Thoracic aorta (tissue), 2 donors: ENCODE measurements at regions not wholly inside any gene's neighbourhood (a gene's known extent, or its start where the extent isn't known, plus 50 kb on each side); places are given as distances from the start of the nearest gene placed in this dataset.
"Not testable (repeated sequence)": the region's sequence is repeated elsewhere in the genome, so short reads cannot be mapped to it uniquely, and the experiment has no call there.

Experiments
- ATAC-seq: fragments of 150-250 bp; one replicate; pipeline ENCODE4 v1.8.0; 2017; ENCODE audit warnings: low read depth; ENCODE audit not compliant: insufficient number of reproducible peaks, low FRiP score
- DNase-seq: peaks from one replicate; pipeline ENCODE4 v3.0.0-alpha.2; 2020; ENCODE audit warnings: low spot score
- H3K27ac ChIP-seq, 2 donors: fragments of 200-600 bp; sonication (generic); 1 replicate in 1 of 2; 2 replicates in 1 of 2; pipeline ENCODE4 v1.5.1; 2016; ENCODE audit warnings: mild to moderate bottlenecking in 2 of 2, moderate library complexity in 2 of 2
- H3K27me3 ChIP-seq: fragments of 200-600 bp; sonication (generic); replicated peaks from 2 replicates; pipeline ENCODE4 v1.6.0; 2016; ENCODE audit warnings: mild to moderate bottlenecking; ENCODE audit not compliant: insufficient read depth
- H3K36me3 ChIP-seq: fragments of 200-600 bp; sonication (generic); one replicate; pipeline ENCODE4 v1.5.1; 2016
- H3K4me1 ChIP-seq, 2 donors: fragments of 200-600 bp; sonication (generic); 1 replicate in 1 of 2; 2 replicates in 1 of 2; pipeline versions ENCODE4 v1.5.1 to v1.6.0; 2016; ENCODE audit warnings: low read depth in 2 of 2, mild to moderate bottlenecking in 1 of 2; ENCODE audit not compliant: control insufficient read depth in 1 of 2
- H3K4me3 ChIP-seq: fragments of 200-600 bp; sonication (generic); 2 replicates; pipeline ENCODE4 v1.5.1; 2016; ENCODE audit warnings: mild to moderate bottlenecking
- H3K9me3 ChIP-seq: fragments of 200-600 bp; sonication (generic); 2 replicates; pipeline ENCODE4 v1.5.1; 2016
- CTCF ChIP-seq: fragments of 200-600 bp; sonication (generic); IDR thresholded peaks from one replicate; pipeline ENCODE4 v1.5.1; 2019; ENCODE audit warnings: antibody characterized with exemption

- DNase-seq, result no peak
- H3K9me3 ChIP-seq, result no peaks in the 10 kb centered on the region
- no peaks in the 10 kb centered on the region for H3K36me3 ChIP-seq
- no peaks in the 10 kb centered on the region for H3K4me1 ChIP-seq
- TF ChIP-seq CTCF, result no peak
- ATAC-seq, result no peak
- H3K27ac ChIP-seq, result no peak overlapping the region
- H3K27me3 ChIP-seq, result no peaks in the 10 kb centered on the region
- H3K4me3 ChIP-seq, result no peak overlapping the region
Observed at GRCh38 chr3:148518520-148518919, 179.2 kb upstream of the AGTR1 start.

GRCh38 chr3:148525621-148526020 lies 172.1 kb upstream of the AGTR1 start:
- H3K27me3 ChIP-seq, H3K9me3 ChIP-seq, H3K36me3 ChIP-seq, DNase-seq, H3K27ac ChIP-seq, H3K4me3 ChIP-seq, ATAC-seq: not testable (repeated sequence)
- H3K4me1 ChIP-seq, result peaks cover 4 to 20% of the 10 kb centered on the region in 2 donors

- DNase-seq (no peak), ATAC-seq (no peak)
- Histone ChIP-seq H3K36me3 (no peaks in the 10 kb centered on the region), H3K4me1 (peaks cover 4 to 20% of the 10 kb centered on the region in 2 donors), H3K27ac (no peak overlapping the region), H3K4me3 (no peak overlapping the region), H3K9me3 (peaks cover 3% of the 10 kb centered on the region), H3K27me3 (no peaks in the 10 kb centered on the region)
- no peak for TF ChIP-seq CTCF
Observed at GRCh38 chr3:148528024-148528423, 169.7 kb upstream of the AGTR1 start.

- H3K27me3 ChIP-seq, result no peaks in the 10 kb centered on the region
- no peak overlapping the region for H3K27ac ChIP-seq
- DNase-seq (no peak), ATAC-seq (no peak)
- no peaks in the 10 kb centered on the region for H3K36me3 ChIP-seq
- H3K4me3 ChIP-seq, result no peak overlapping the region
- TF ChIP-seq CTCF, result no peak
- H3K9me3 ChIP-seq, result peaks cover 3% of the 10 kb centered on the region
- peaks cover 4 to 20% of the 10 kb centered on the region in 2 donors for H3K4me1 ChIP-seq
Observed at GRCh38 chr3:148531836-148532235, 165.9 kb upstream of the AGTR1 start.

- no peak for TF ChIP-seq CTCF
- Histone ChIP-seq H3K4me3 (no peak overlapping the region), H3K4me1 (peaks cover 4 to 20% of the 10 kb centered on the region in 2 donors), H3K36me3 (no peaks in the 10 kb centered on the region), H3K27ac (no peak overlapping the region), H3K9me3 (peaks cover 1% of the 10 kb centered on the region), H3K27me3 (no peaks in the 10 kb centered on the region)
- ATAC-seq, result no peak
- no peak for DNase-seq
Observed at GRCh38 chr3:148532326-148532725, 165.4 kb upstream of the AGTR1 start.

GRCh38 chr3:148532774-148533173 lies 164.9 kb upstream of the AGTR1 start:
- ATAC-seq (no peak), DNase-seq (no peak)
- no peak overlapping the region for H3K4me3 ChIP-seq
- H3K36me3 ChIP-seq, result no peaks in the 10 kb centered on the region
- no peak overlapping the region for H3K27ac ChIP-seq
- H3K27me3 ChIP-seq, result no peaks in the 10 kb centered on the region
- TF ChIP-seq CTCF, result no peak
- H3K9me3 ChIP-seq, result no peaks in the 10 kb centered on the region
- peaks cover 4 to 20% of the 10 kb centered on the region in 2 donors for H3K4me1 ChIP-seq
